ENCODE measurements at regions not wholly inside any gene's neighbourhood (a gene's known extent, or its start where the extent isn't known, plus 50 kb on each side); places are given as distances from the start of the nearest gene placed in this dataset.

DNA sequence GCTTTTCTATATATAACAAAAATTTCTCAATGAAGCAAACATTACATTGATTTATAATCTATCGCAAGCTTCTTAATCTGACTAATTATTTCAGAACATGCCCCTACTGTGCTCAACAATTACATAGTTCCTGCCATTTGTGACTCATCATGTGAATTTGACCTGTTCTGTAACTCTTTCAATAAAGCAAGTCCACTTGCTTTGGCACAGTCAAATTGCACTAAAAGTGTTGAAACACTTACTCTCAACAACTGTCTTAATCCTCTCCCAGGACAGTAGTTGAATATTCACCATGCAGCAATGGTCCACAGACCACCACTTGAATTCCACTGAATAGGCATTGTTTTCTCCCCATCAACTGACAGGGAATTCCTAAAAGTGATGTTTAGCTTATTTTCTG lies 67.7 kb upstream of the SPTLC3 start:
- TF ChIP-seq POLR2AphosphoS5 (IDR thresholded peaks at IDR 0.05) = no peak
- TF ChIP-seq, protein P1, sequence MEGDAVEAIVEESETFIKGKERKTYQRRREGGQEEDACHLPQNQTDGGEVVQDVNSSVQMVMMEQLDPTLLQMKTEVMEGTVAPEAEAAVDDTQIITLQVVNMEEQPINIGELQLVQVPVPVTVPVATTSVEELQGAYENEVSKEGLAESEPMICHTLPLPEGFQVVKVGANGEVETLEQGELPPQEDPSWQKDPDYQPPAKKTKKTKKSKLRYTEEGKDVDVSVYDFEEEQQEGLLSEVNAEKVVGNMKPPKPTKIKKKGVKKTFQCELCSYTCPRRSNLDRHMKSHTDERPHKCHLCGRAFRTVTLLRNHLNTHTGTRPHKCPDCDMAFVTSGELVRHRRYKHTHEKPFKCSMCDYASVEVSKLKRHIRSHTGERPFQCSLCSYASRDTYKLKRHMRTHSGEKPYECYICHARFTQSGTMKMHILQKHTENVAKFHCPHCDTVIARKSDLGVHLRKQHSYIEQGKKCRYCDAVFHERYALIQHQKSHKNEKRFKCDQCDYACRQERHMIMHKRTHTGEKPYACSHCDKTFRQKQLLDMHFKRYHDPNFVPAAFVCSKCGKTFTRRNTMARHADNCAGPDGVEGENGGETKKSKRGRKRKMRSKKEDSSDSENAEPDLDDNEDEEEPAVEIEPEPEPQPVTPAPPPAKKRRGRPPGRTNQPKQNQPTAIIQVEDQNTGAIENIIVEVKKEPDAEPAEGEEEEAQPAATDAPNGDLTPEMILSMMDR (IDR thresholded peaks at IDR 0.05) = no peak
